ENCODE measurements at regions not wholly inside any gene's neighbourhood (a gene's known extent, or its start where the extent isn't known, plus 50 kb on each side); places are given as distances from the start of the nearest gene placed in this dataset.

DNA sequence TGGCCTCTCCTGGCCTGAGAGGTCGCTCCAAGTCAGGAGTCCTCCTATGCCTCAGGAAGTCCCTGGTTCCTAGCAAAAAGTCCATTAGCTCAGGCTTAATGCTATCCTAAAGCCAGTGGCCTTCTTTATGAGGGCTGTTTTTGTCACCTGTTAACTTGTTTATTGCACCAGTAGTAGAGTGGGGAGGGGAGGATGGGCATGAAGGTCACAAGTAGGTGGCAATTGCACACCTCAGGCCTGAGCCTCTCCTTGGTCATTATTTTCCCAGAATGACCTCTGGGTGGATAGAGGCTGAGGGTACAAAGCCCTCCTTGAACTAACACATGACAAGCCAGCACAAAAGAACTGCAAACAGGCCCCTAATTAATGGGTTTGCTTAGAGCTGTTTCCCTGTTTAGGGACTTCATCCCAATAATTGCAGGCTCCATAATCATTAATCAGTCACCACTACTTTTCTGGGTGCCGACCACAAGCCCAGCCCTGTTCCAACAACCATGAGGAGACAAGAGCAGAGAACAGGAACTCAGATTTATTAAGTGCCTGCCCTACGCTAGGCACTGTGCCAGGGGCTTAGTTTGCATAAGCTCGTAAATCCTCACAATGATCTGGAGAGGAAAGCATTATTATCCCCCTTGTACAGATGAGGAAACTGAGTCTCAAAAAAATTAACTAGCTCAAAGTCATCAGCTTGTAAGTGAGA, 123.0 kb upstream of the PKDCC start:
- ChIA-PET CTCF (no interaction called here), SMC1A (ENCODE audit: uncharacterized antibody, unreplicated experiment) (no interaction called here), RAD21 (ENCODE audit: unreplicated experiment) (no interaction called here), POLR2A (no interaction called here)
- in situ Hi-C loops (cut with MboI) (no loop called here), intact Hi-C loops (cut with micrococcal nuclease; ENCODE audit: unreplicated experiment) (no loop called here)
- ATAC-seq (no peak), DNase-seq (ENCODE audit: low read depth, low spot score) (no peak), FAIRE-seq (no peak)
- Histone ChIP-seq H3K4me3 (no peak overlapping the region), H2AFZ (ENCODE audit: control insufficient read depth, low read depth, low read length) (no peak overlapping the region), H3K79me2 (ENCODE audit: control insufficient read depth, insufficient read depth, low read length) (no peaks in the 10 kb centered on the region), H3K9me3 (replicated peaks; ENCODE audit: control insufficient read depth, insufficient read depth, low read length) (peaks cover 5% of the 10 kb centered on the region), H3K4me1 (ENCODE audit: control insufficient read depth, insufficient read depth, low read length) (no peaks in the 10 kb centered on the region), H4K20me1 (ENCODE audit: control insufficient read depth, insufficient read depth) (no peaks in the 10 kb centered on the region), H3K27ac (ENCODE audit: control insufficient read depth, insufficient read depth) (no peak overlapping the region), H3K4me2 (ENCODE audit: control insufficient read depth, insufficient read depth) (no peak overlapping the region), H3K36me3 (ENCODE audit: control insufficient read depth in 2 of 2, insufficient read depth in 2 of 2, low read length in 1 of 2) (no peaks in the 10 kb centered on the region), H3K9ac (ENCODE audit: control insufficient read depth, insufficient read depth, low read length) (no peak overlapping the region), H3K27me3 (replicated peaks in 1 of 2; ENCODE audit: control insufficient read depth in 2 of 2, insufficient read depth in 2 of 2, low read length in 1 of 2) (no peaks in the 10 kb centered on the region)
- TF ChIP-seq, protein P1, sequence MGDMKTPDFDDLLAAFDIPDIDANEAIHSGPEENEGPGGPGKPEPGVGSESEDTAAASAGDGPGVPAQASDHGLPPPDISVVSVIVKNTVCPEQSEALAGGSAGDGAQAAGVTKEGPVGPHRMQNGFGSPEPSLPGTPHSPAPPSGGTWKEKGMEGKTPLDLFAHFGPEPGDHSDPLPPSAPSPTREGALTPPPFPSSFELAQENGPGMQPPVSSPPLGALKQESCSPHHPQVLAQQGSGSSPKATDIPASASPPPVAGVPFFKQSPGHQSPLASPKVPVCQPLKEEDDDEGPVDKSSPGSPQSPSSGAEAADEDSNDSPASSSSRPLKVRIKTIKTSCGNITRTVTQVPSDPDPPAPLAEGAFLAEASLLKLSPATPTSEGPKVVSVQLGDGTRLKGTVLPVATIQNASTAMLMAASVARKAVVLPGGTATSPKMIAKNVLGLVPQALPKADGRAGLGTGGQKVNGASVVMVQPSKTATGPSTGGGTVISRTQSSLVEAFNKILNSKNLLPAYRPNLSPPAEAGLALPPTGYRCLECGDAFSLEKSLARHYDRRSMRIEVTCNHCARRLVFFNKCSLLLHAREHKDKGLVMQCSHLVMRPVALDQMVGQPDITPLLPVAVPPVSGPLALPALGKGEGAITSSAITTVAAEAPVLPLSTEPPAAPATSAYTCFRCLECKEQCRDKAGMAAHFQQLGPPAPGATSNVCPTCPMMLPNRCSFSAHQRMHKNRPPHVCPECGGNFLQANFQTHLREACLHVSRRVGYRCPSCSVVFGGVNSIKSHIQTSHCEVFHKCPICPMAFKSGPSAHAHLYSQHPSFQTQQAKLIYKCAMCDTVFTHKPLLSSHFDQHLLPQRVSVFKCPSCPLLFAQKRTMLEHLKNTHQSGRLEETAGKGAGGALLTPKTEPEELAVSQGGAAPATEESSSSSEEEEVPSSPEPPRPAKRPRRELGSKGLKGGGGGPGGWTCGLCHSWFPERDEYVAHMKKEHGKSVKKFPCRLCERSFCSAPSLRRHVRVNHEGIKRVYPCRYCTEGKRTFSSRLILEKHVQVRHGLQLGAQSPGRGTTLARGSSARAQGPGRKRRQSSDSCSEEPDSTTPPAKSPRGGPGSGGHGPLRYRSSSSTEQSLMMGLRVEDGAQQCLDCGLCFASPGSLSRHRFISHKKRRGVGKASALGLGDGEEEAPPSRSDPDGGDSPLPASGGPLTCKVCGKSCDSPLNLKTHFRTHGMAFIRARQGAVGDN (IDR thresholded peaks at IDR 0.05) = no peak
- TF ChIP-seq STAT1 (conservative IDR thresholded peaks at IDR 0.05) = no peak
- no peak for TF ChIP-seq PAX5 (IDR thresholded peaks at IDR 0.05; ENCODE audit: borderline replicate concordance, low read depth, low read length)
- no peak for TF ChIP-seq RFX5 (IDR thresholded peaks at IDR 0.05; ENCODE audit: low read depth, low read length)
- TF ChIP-seq TCF7 (IDR thresholded peaks at IDR 0.05; ENCODE audit: borderline replicate concordance) = no peak
- no peak for TF ChIP-seq KDM1A (IDR thresholded peaks at IDR 0.05; ENCODE audit: borderline replicate concordance)
- no peak for TF ChIP-seq BCL11A (IDR thresholded peaks at IDR 0.05; ENCODE audit: low read depth, low read length)
- TF ChIP-seq TCF3 (IDR thresholded peaks at IDR 0.05; ENCODE audit: borderline replicate concordance, insufficient read depth, low read depth, low read length) = no peak
- TF ChIP-seq BHLHE40 (IDR thresholded peaks at IDR 0.05; ENCODE audit: borderline replicate concordance in 1 of 2, low read depth in 2 of 2, low read length in 1 of 2) = no peak
- no TSS peak for BruUV-seq (replicated peaks)
- 28% methylated on average over 4 of the region's 4 CpGs for WGBS (ENCODE audit: insufficient coverage, insufficient replicate concordance, low lambda C conversion rate, missing lambda C conversion rate)

All from GM12878 (cell line).